PFSK-1 (cell line): ENCODE measurements at regions not wholly inside any gene's neighbourhood (a gene's known extent, or its start where the extent isn't known, plus 50 kb on each side); places are given as distances from the start of the nearest gene placed in this dataset.

ENCODE experiments used
- FOXP2 ChIP-seq: optimal IDR thresholded peaks from 2 replicates; pipeline ENCODE3; 2011; ENCODE audit warnings: borderline replicate concordance, control low read depth, inconsistent platforms; ENCODE audit not compliant: insufficient read depth; ENCODE audit errors: extremely low read length, extremely low read depth
- POLR2AphosphoS5 ChIP-seq: IDR thresholded peaks from 2 replicates; pipeline ENCODE4 v1.6.1; 2012; ENCODE audit warnings: low read depth, mild to moderate bottlenecking, control low read depth, low read length, moderate library complexity
- REST ChIP-seq, 2 experiments: IDR thresholded peaks; 2 replicates each; pipeline versions ENCODE4 v1.6.1 to v1.8.0; 2011 to 2012; ENCODE audit warnings: low read depth in 2 of 2, low read length in 2 of 2, control low read depth in 1 of 2, inconsistent platforms in 1 of 2, mild to moderate bottlenecking in 1 of 2, moderate library complexity in 1 of 2; ENCODE audit not compliant: insufficient read depth in 1 of 2
- SIN3A ChIP-seq: IDR thresholded peaks from 2 replicates; pipeline ENCODE4 v1.6.1; 2012; ENCODE audit warnings: mild to moderate bottlenecking, low read length, moderate library complexity, borderline replicate concordance; ENCODE audit not compliant: insufficient read depth
- TAF1 ChIP-seq: IDR thresholded peaks from 2 replicates; pipeline ENCODE4 v1.6.1; 2012; ENCODE audit warnings: low read length, control low read depth, borderline replicate concordance; ENCODE audit not compliant: insufficient read depth

- no peak for TF ChIP-seq REST (IDR thresholded peaks at IDR 0.05; ENCODE audit: insufficient read depth in 1 of 2, low read depth in 2 of 2, low read length in 2 of 2)
- no peak; the same call in 1 of the 2 replicates for TF ChIP-seq POLR2AphosphoS5
These were observed 242.0 kb downstream of the TBXT start for GRCh38 chr6:165925474-165926156.

- TF ChIP-seq REST (IDR thresholded peaks at IDR 0.05; ENCODE audit: insufficient read depth in 1 of 2, low read depth in 2 of 2, low read length in 2 of 2) (no peak), SIN3A (no peak), TAF1 (no peak), FOXP2 (no peak), POLR2AphosphoS5 (no peak)
These were observed 245.3 kb downstream of the TBXT start for GRCh38 chr6:165922309-165922794.

- TF ChIP-seq REST (IDR thresholded peaks at IDR 0.05; ENCODE audit: insufficient read depth in 1 of 2, low read depth in 2 of 2, low read length in 2 of 2) (no peak), POLR2AphosphoS5 (no peak), SIN3A (no peak), FOXP2 (no peak), TAF1 (no peak)
These were observed 246.6 kb downstream of the TBXT start for GRCh38 chr6:165920896-165921671.

GRCh38 chr6:165917576-165917975, 250.1 kb downstream of the TBXT start:
- TF ChIP-seq SIN3A, result no peak
- peak; percentile 30; the same call in 1 of the 2 replicates for TF ChIP-seq POLR2AphosphoS5

GRCh38 chr6:165915022-165915770, 252.2 kb upstream of the PDE10A start:
- TF ChIP-seq REST (IDR thresholded peaks at IDR 0.05; ENCODE audit: insufficient read depth in 1 of 2, low read depth in 2 of 2, low read length in 2 of 2) (no peak), POLR2AphosphoS5 (0 out of 2 replicates have a peak, but pooled peaks have one; percentile 32), SIN3A (no peak)
